Activated CD4-positive, alpha-beta T cell treated with anti-CD3 and anti-CD28 coated beads, Interleukin-2, amount 10 ng/mL, durations not matched to agents 7 days and 5 days (primary cell): ENCODE measurements at regions not wholly inside any gene's neighbourhood (a gene's known extent, or its start where the extent isn't known, plus 50 kb on each side); places are given as distances from the start of the nearest gene placed in this dataset.
"Not testable (repeated sequence)": the region's sequence is repeated elsewhere in the genome, so short reads cannot be mapped to it uniquely, and the experiment has no call there.

Experiments
- CTCF ChIA-PET: fragments of 350-600 bp; sonication (Branson Sonifier 250); formaldehyde crosslinking; loops from one replicate; lab custom pipeline; 2021; ENCODE audit warnings: antibody characterized with exemption; lab: Charles Lee
- POLR2A ChIA-PET: fragments of 350-600 bp; sonication (Branson Sonifier 250); formaldehyde crosslinking; loops from one replicate; lab custom pipeline; 2021; ENCODE audit warnings: antibody characterized with exemption; lab: Charles Lee
- DNase-seq: peaks from one replicate; pipeline ENCODE4 v3.0.0-alpha.2; 2020
- H3K27ac Mint-ChIP-seq: one replicate; pipeline ENCODE4 v1.8.0; 2021; ENCODE audit warnings: mild to moderate bottlenecking, moderate library complexity, mixed read lengths
- H3K27me3 Mint-ChIP-seq: one replicate; pipeline ENCODE4 v1.8.0; 2021; ENCODE audit warnings: mixed read lengths
- H3K36me3 Mint-ChIP-seq: one replicate; pipeline ENCODE4 v1.8.0; 2021; ENCODE audit warnings: low read depth, mixed read lengths
- H3K4me1 Mint-ChIP-seq: one replicate; pipeline ENCODE4 v1.8.0; 2021; ENCODE audit warnings: mixed read lengths
- H3K4me3 Mint-ChIP-seq: one replicate; pipeline ENCODE4 v1.8.0; 2021; ENCODE audit warnings: mild to moderate bottlenecking, moderate library complexity, mixed read lengths
- H3K9me3 Mint-ChIP-seq: one replicate; pipeline ENCODE4 v1.8.0; 2021; ENCODE audit warnings: mixed read lengths

- Mint-ChIP-seq H3K36me3 (no peaks in the 10 kb centered on the region), H3K4me1 (no peaks in the 10 kb centered on the region), H3K27me3 (no peaks in the 10 kb centered on the region), H3K9me3 (no peaks in the 10 kb centered on the region), H3K27ac (no peak overlapping the region), H3K4me3 (no peak overlapping the region)
- POLR2A ChIA-PET, result no interaction called here
- CTCF ChIA-PET, result no interaction called here
- DNase-seq, result no peak
Measured at GRCh38 chr18:22701326-22701725, 231.8 kb upstream of the RBBP8 start.

GRCh38 chr18:22701795-22702194 is 231.3 kb upstream of the RBBP8 start:
- Mint-ChIP-seq H3K9me3 (no peaks in the 10 kb centered on the region), H3K4me3 (no peak overlapping the region), H3K27ac (no peak overlapping the region), H3K4me1 (no peaks in the 10 kb centered on the region), H3K36me3 (no peaks in the 10 kb centered on the region), H3K27me3 (no peaks in the 10 kb centered on the region)
- no peak for DNase-seq
- CTCF ChIA-PET, result no interaction called here
- POLR2A ChIA-PET, result no interaction called here

DNA sequence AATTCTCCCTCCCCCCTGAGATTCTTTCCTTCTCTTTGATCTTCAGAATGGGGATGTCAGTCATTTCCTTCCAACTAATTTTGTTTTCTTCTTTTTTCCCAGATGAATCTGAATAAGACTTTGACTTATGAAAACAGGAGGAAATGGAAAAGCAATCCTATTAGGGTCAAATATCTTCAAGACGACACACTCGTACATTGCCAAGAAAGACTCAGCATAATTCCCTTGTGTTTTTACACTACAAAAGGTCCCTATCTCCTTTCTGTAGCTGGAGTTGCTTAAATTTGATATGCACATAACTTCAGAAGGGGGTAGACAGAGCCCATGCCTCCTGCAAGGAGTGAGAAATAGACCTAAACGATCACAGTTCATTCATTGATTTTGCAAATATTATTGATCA is 230.3 kb upstream of the RBBP8 start:
- POLR2A ChIA-PET, result no interaction called here
- DNase-seq, result no peak
- Mint-ChIP-seq H3K27me3 (no peaks in the 10 kb centered on the region), H3K27ac (no peak overlapping the region), H3K4me1 (no peaks in the 10 kb centered on the region), H3K9me3 (no peaks in the 10 kb centered on the region), H3K4me3 (no peak overlapping the region), H3K36me3 (no peaks in the 10 kb centered on the region)
- CTCF ChIA-PET, result no interaction called here

GRCh38 chr18:22703883-22704585 is 229.1 kb upstream of the RBBP8 start:
- CTCF ChIA-PET, result no interaction called here
- no peaks in the 10 kb centered on the region for H3K27me3 Mint-ChIP-seq
- no peaks in the 10 kb centered on the region for H3K36me3 Mint-ChIP-seq
- H3K9me3 Mint-ChIP-seq, result no peaks in the 10 kb centered on the region
- H3K4me1 Mint-ChIP-seq, result no peaks in the 10 kb centered on the region
- peak; percentile 18 for DNase-seq
- POLR2A ChIA-PET, result no interaction called here
- no peak overlapping the region for H3K4me3 Mint-ChIP-seq
- H3K27ac Mint-ChIP-seq, result no peak overlapping the region

- POLR2A ChIA-PET, result no interaction called here
Measured at GRCh38 chr18:22704586-22704918, 228.6 kb upstream of the RBBP8 start.

DNA sequence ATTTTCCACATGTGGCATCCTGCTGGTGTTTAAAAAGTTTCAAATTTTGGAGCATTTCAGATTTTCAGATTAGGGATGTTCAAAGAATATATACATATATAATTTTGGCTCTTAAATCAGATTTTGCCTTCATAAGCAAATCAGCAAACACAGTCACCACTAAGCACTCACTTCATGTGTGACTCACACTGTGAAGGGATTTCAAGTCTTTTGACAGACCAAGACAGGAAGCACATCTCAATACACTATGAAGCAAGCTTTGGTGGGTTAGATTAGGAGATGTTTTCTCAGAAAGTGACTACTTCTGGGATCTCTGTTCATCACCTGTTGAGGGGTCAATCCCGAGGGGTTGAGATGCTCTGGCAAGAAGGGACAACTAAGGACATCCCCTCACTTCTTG is 227.8 kb upstream of the RBBP8 start:
- CTCF ChIA-PET, result no interaction called here
- no peaks in the 10 kb centered on the region for H3K4me1 Mint-ChIP-seq
- DNase-seq, result no peak

More at GRCh38 chr18:22704586-22704918, 228.6 kb upstream of the RBBP8 start:
- Mint-ChIP-seq H3K4me1 (no peaks in the 10 kb centered on the region), H3K27ac (no peak overlapping the region), H3K9me3 (no peaks in the 10 kb centered on the region), H3K4me3 (no peak overlapping the region), H3K36me3 (no peaks in the 10 kb centered on the region), H3K27me3 (no peaks in the 10 kb centered on the region)
- DNase-seq, result no peak
- CTCF ChIA-PET, result no interaction called here

DNA sequence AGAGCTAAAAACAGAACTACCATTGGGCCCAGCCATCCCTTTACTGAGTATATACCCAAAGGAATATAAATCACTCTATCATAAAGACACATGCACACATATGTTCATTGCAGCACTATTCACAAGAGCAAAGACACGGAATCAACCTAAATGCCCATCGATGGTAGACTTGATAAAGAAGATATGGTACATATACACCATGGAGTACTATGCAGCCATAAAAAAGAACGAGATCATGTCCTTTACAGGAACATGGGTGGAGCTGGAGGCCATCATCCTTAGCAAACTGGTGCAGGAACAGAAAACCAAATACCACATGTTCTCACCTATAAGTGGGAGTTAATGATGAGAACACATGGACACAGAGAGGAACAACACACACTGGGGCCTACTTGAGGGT is 227.1 kb upstream of the RBBP8 start:
- H3K4me3 Mint-ChIP-seq, H3K9me3 Mint-ChIP-seq, CTCF ChIA-PET, H3K27me3 Mint-ChIP-seq, H3K4me1 Mint-ChIP-seq, POLR2A ChIA-PET, H3K36me3 Mint-ChIP-seq, H3K27ac Mint-ChIP-seq, DNase-seq: not testable (repeated sequence)

More for the DNA sequence above, 227.8 kb upstream of the RBBP8 start:
- Mint-ChIP-seq H3K36me3 (no peaks in the 10 kb centered on the region), H3K27ac (no peak overlapping the region), H3K9me3 (no peaks in the 10 kb centered on the region), H3K27me3 (no peaks in the 10 kb centered on the region), H3K4me3 (no peak overlapping the region)
- POLR2A ChIA-PET, result no interaction called here

GRCh38 chr18:22709288-22710060 is 223.7 kb upstream of the RBBP8 start:
- no peak overlapping the region for H3K27ac Mint-ChIP-seq

DNA sequence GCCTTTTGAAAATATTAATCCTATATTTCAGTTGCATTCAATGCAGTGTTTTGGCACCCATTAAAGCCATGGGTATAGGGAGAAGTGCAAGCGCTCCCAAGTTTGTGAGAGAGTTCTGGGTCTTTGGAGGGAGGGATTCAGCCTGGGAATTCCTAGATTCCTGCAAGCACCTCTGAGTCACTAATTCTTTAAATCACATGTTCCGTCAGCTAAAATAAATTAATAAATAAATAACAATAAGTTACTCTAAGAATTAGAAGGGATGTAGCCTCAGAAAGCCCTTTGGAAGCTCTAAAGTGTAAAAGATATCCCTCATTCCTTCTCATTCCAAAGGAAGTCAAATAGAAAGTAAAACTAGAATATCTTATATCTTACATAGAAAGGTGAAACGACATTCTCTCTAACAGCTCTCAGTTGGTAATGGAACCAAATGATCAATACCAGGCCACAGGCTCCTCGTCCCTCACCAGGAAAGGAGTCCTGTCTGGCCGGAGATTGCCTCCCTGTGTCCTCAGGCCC is 222.4 kb upstream of the RBBP8 start:
- no peak for DNase-seq
- CTCF ChIA-PET, result no interaction called here
- POLR2A ChIA-PET, result no interaction called here
- Mint-ChIP-seq H3K9me3 (no peaks in the 10 kb centered on the region), H3K4me1 (no peaks in the 10 kb centered on the region), H3K27ac (no peak overlapping the region), H3K4me3 (no peak overlapping the region), H3K27me3 (no peaks in the 10 kb centered on the region), H3K36me3 (no peaks in the 10 kb centered on the region)

More at GRCh38 chr18:22709288-22710060, 223.7 kb upstream of the RBBP8 start:
- H3K4me1 Mint-ChIP-seq, result no peaks in the 10 kb centered on the region
- H3K27me3 Mint-ChIP-seq, result no peaks in the 10 kb centered on the region
- H3K4me3 Mint-ChIP-seq, result no peak overlapping the region
- ChIA-PET CTCF (no interaction called here), POLR2A (no interaction called here)
- H3K9me3 Mint-ChIP-seq, result no peaks in the 10 kb centered on the region
- no peak for DNase-seq
- H3K36me3 Mint-ChIP-seq, result no peaks in the 10 kb centered on the region

- H3K36me3 Mint-ChIP-seq, result no peaks in the 10 kb centered on the region
- H3K4me3 Mint-ChIP-seq, result no peak overlapping the region
- no peaks in the 10 kb centered on the region for H3K9me3 Mint-ChIP-seq
- no peak overlapping the region for H3K27ac Mint-ChIP-seq
- no peaks in the 10 kb centered on the region for H3K27me3 Mint-ChIP-seq
- POLR2A ChIA-PET, result no interaction called here
- no peak for DNase-seq
- H3K4me1 Mint-ChIP-seq, result no peaks in the 10 kb centered on the region
- CTCF ChIA-PET, result no interaction called here
Measured at GRCh38 chr18:22711192-22711685, 221.9 kb upstream of the RBBP8 start.

- Mint-ChIP-seq H3K27ac (no peak overlapping the region), H3K27me3 (no peaks in the 10 kb centered on the region), H3K9me3 (no peaks in the 10 kb centered on the region), H3K36me3 (no peaks in the 10 kb centered on the region), H3K4me1 (no peaks in the 10 kb centered on the region), H3K4me3 (no peak overlapping the region)
- CTCF ChIA-PET, result no interaction called here
- POLR2A ChIA-PET, result no interaction called here
- DNase-seq, result no peak
Measured at GRCh38 chr18:22713511-22713910, 219.6 kb upstream of the RBBP8 start.

- CTCF ChIA-PET, H3K36me3 Mint-ChIP-seq, H3K9me3 Mint-ChIP-seq, POLR2A ChIA-PET, H3K4me1 Mint-ChIP-seq, H3K4me3 Mint-ChIP-seq, DNase-seq, H3K27me3 Mint-ChIP-seq, H3K27ac Mint-ChIP-seq: not testable (repeated sequence)
Measured at GRCh38 chr18:22717536-22717935, 215.6 kb upstream of the RBBP8 start.

- no peaks in the 10 kb centered on the region for H3K9me3 Mint-ChIP-seq
- H3K4me3 Mint-ChIP-seq, result no peak overlapping the region
- CTCF ChIA-PET, result no interaction called here
- no peaks in the 10 kb centered on the region for H3K4me1 Mint-ChIP-seq
- no peaks in the 10 kb centered on the region for H3K36me3 Mint-ChIP-seq
- H3K27me3 Mint-ChIP-seq, result no peaks in the 10 kb centered on the region
- no peak for DNase-seq
- H3K27ac Mint-ChIP-seq, result no peak overlapping the region
- POLR2A ChIA-PET, result no interaction called here
Measured at GRCh38 chr18:22723221-22723620, 209.9 kb upstream of the RBBP8 start.
